Kidney glomerular epithelial cell (primary cell): ENCODE measurements at regions not wholly inside any gene's neighbourhood (a gene's known extent, or its start where the extent isn't known, plus 50 kb on each side); places are given as distances from the start of the nearest gene placed in this dataset.

ENCODE experiments used
- DNase-seq: peaks from one replicate; lab custom pipeline; 2025; lab: John Stamatoyannopoulos, UW

DNA sequence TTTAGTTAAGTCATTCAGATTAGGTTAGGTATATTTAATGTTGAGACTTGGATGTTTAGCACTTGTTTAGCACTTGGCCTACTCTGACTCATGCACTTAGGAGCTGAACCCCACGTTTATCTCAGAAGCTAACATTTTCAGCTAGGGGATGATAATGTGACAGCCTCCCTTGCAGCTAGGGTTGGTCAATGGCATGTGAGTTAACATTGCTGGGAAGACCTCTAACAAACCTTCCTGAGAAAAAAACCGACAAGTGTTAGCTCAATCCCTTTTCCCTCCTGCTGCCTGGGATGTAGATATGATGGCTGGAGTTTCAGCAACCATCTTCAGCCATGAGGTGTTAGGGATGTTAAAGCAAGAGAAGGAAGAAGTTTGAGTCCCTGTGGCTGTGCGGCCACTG, 185.0 kb upstream of the FOXF1 start:
- no peak for DNase-seq

DNA sequence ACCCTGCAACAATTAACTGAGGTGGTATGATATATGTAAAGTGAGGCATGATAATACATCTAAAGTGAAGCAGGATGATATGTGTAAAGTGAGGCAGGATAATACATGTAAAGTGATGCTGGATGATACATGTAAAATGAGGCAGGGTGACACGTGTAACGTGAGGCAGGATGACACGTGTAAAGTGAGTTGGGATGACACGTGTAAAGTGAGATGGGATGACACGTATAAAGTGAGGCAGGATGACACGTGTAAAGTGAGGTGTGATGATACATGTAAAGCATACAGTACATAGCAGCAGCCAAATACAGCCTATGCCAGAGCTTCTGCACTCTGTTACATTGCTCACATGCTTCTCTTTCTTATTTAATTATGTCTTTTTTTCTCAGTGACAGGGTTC, 184.4 kb upstream of the FOXF1 start:
- no peak for DNase-seq

- DNase-seq = no peak
Measured at GRCh38 chr16:86327321-86327720, 183.0 kb upstream of the FOXF1 start.

DNA sequence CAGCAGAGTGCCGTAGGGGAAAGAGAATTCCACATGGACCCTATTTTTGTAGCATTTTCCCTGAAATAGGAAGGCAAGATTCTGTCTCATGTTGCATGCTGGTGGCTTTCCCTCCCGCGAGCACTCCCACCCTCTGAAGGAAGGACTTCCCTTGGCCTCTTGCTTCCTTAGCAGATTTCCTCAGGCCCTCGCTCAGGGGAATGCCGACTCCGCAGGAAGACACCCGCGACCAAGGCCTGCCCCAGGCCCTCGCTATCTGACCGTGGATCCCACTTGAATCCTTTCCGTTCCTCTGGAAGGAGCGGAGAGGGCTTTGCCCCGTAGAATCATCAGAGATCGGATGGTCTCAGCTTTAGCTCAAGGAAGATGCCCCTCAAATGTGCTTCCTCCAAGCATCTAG, 179.4 kb upstream of the FOXF1 start:
- DNase-seq = no peak

DNA sequence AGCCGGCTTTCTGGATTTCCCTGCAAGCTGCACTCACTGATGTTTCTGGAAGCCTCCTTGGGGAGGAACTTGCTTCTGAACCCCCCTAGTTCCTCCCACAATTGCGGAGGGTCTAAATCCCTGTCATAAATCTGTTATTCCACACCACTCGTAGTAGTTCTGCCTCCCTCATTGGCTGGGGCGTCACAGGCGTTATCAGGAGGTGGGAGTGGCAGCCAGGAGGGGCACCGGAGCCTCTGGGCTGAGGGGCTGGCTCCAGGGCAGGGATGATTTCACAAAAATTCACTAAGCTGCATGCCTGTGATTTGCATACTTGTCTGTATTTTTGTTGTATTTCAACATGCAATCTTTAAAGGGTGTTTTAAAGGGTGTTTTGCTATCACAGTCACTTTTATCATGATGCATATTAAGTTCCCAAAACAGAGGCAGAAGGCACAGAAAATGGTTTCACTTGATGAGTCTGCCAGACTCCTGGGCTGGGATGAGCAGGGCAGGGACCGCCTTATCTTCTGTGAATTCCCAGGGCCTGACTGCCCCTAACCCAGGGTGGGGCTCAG, 176.2 kb upstream of the FOXF1 start:
- no peak for DNase-seq

- no peak for DNase-seq
Measured at GRCh38 chr16:86335266-86336172, 174.8 kb upstream of the FOXF1 start.

- no peak for DNase-seq
Measured at GRCh38 chr16:86337138-86337537, 173.2 kb upstream of the FOXF1 start.

DNA sequence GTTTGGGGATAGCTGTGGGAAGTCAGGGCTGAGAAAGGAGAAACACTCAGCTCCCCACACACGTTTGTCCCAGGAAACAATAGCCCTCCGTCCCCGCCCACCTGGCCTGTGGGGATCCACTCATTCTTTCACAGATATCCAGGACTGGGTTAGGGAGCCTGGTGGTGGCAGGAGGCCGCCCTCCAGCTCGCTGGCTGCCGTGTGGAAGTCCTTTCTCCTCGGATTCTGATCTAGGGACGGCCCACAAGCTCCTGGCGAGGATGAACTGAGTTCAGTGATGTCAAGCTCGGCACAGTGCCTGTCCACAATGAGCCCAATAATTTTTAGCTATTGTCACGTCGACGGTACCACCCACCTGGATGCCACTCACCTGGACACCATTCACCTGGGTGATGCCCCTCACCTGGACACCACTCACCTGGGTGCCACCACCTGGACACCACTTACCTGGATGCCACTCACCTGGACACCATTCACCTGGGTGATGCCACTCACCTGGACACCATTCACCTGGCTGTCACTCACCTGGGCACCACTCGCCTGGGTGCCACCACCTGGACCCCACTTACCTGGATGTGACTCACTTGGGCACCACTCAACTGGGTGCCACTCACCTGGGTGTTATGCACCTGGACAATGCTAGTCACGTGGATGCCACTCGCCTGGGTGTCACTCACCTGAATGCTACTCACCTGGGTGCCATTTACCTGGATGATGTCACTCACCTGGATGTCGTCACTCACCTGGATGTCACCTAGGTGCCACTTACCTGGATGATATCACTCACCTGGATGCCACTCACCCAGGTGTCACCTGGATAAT, 172.5 kb upstream of the FOXF1 start:
- DNase-seq = no peak

DNA sequence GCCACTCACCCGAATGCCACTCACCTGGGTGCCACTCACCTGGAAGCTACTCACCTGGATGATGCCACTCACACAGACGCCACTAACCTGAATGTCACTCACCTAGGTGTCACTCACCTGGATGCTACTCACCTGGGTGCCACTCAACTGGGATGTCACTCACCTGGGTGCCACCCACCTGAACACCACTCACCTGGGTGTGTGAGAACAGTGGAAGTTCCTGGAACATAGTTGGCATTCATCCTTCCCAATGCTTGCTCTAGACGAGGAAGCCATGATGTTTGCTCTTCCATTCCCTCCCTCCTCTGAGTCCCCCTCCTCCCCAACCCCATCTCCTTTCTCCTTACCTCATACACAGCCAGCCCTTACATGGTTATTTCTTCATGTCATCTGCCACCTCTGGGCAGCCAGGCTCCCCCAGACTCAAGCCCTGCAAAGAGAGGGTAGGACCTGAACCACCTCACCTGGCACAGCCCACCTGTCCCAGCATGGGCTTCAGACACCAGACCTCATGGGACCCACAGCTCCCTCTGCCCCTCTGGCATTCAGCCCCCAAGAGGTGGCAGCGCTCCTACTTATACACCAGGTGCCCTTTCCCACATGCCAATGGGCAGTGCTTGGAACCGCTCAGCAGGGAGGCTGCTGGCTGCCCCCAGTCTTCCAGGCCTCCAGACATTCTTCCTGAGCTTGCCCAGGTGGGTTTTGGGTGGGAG, 171.8 kb upstream of the FOXF1 start:
- no peak for DNase-seq

GRCh38 chr16:86342161-86342834, 168.0 kb upstream of the FOXF1 start:
- DNase-seq = no peak

GRCh38 chr16:86343027-86343795, 167.1 kb upstream of the FOXF1 start:
- DNase-seq = no peak

GRCh38 chr16:86343796-86344585, 166.3 kb upstream of the FOXF1 start:
- no peak for DNase-seq

- no peak for DNase-seq
Measured at GRCh38 chr16:86344586-86344871, 165.8 kb upstream of the FOXF1 start.

- DNase-seq = no peak
Measured at GRCh38 chr16:86344881-86345280, 165.4 kb upstream of the FOXF1 start.

- no peak for DNase-seq
Measured at GRCh38 chr16:86345516-86345915, 164.8 kb upstream of the FOXF1 start.

- no peak for DNase-seq
Measured at GRCh38 chr16:86346034-86346433, 164.3 kb upstream of the FOXF1 start.

- no peak for DNase-seq
Measured at GRCh38 chr16:86347090-86347489, 163.2 kb upstream of the FOXF1 start.

- no peak for DNase-seq
Measured at GRCh38 chr16:86347916-86348555, 162.3 kb upstream of the FOXF1 start.

DNA sequence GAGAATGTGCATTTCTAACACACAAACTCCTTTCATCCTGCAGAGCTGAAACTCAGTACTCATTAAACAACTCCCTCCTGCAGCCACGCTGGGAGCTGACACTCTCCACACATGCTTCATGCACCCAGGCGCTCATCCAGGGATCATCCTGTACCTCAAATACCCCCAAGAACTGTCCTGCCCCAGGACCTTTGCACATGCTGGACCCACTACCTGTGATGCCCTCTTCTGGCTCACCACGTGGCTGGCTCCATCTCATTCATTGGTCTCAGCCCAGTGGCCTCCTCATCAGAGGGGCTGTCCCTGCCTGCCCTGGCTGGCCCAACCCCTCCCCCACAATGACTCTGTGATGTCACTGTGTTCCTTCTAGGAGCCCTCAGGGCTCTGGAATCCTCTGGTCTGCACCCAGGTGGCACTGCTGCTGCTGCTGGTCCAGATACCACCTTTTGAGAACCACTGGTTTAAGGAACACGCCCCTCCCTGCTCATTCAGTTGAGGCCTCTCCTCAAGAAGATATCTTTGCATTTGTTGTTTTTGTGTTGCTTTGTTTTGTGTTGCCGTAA, 160.9 kb upstream of the FOXF1 start:
- DNase-seq = no peak
